K562 (cell line): ENCODE measurements at regions not wholly inside any gene's neighbourhood (a gene's known extent, or its start where the extent isn't known, plus 50 kb on each side); places are given as distances from the start of the nearest gene placed in this dataset.

Source experiments
- ATAC-seq: fragments of 200-7000 bp; cut with Tn5 transposase; 3 replicates; pipeline ENCODE4 v1.9.1; 2020; ENCODE audit warnings: moderate library complexity
- BruUV-seq: library from RNA; stranded (reverse); fragments of 400-500 nt; replicated peaks from 2 replicates; lab custom pipeline; 2021; lab: Mats Ljungman, UMichigan
- CTCF ChIA-PET: fragments of 300-600 bp; formaldehyde crosslinking; extraction: SDS; loops from one replicate; lab custom pipeline; 2021; ENCODE audit warnings: low intra/inter-chr PET ratio; lab: Yijun Ruan, JAX
- POLR2A ChIA-PET: fragments of 300-600, 350-650 bp; sonication (Branson Sonifier 250); formaldehyde crosslinking; extraction: SDS; loops from one replicate; lab custom pipeline; 2021; ENCODE audit warnings: antibody characterized with exemption, inconsistent platforms; lab: Yijun Ruan, JAX
- DNase-seq, 4 experiments: peaks; one replicate each; pipeline versions ENCODE4 v3.0.0 to v3.0.0-alpha.2; 2011 to 2018; ENCODE audit warnings: low spot score in 3 of 4, mixed read lengths in 3 of 4; ENCODE audit errors: extremely low read depth in 1 of 4
- FAIRE-seq: peaks from 2 replicates; lab custom pipeline; 2011; peaks lifted over from hg19 to GRCh38; lab: Jason Lieb, UNC
- H2AFZ ChIP-seq: 2 replicates; pipeline ENCODE4 v1.6.0; 2011; ENCODE audit warnings: low read depth, low read length, control low read depth, inconsistent platforms
- H3K27ac ChIP-seq: fragments of 200-600 bp; 3 replicates; pipeline ENCODE4 v1.8.0; 2011; ENCODE audit warnings: low read depth, mild to moderate bottlenecking, control low read depth, inconsistent platforms, low read length, moderate library complexity, mixed read lengths; ENCODE audit errors: extremely low read depth
- H3K27me3 ChIP-seq, 2 experiments: fragments of 300-600 bp in 1 of 2; 2 replicates in 1 of 2; 3 replicates in 1 of 2; pipeline versions ENCODE4 v1.6.0 to v1.8.0; 2011; ENCODE audit warnings: inconsistent platforms in 2 of 2, low read length in 2 of 2, mild to moderate bottlenecking in 1 of 2, mixed read lengths in 1 of 2, moderate library complexity in 1 of 2; ENCODE audit not compliant: control insufficient read depth in 2 of 2, insufficient read depth in 2 of 2
- H3K36me3 ChIP-seq: fragments of 300-600 bp; 3 replicates; pipeline ENCODE4 v1.8.0; 2011; ENCODE audit warnings: mild to moderate bottlenecking, low read length, inconsistent platforms; ENCODE audit not compliant: control insufficient read depth, insufficient read depth
- H3K4me1 ChIP-seq, 2 experiments: fragments of 200-600 bp in 1 of 2; replicated peaks in 1 of 2; 2 replicates in 1 of 2; 3 replicates in 1 of 2; pipeline versions ENCODE4 v1.5.1 to v1.8.0; 2011; ENCODE audit warnings: inconsistent platforms in 2 of 2, low read length in 2 of 2, mild to moderate bottlenecking in 1 of 2, mixed read lengths in 1 of 2, moderate library complexity in 1 of 2; ENCODE audit not compliant: control insufficient read depth in 2 of 2, insufficient read depth in 2 of 2
- H3K4me2 ChIP-seq: 2 replicates; pipeline ENCODE4 v1.6.1; 2011; ENCODE audit warnings: low read length, control low read depth, inconsistent platforms, mixed read lengths; ENCODE audit not compliant: insufficient read depth
- H3K4me3 ChIP-seq: fragments of 200-600 bp; sonication (generic), shearing (Covaris generic); 2 replicates; pipeline ENCODE4 v1.5.1; 2016; ENCODE audit warnings: control low read depth, inconsistent platforms
- H3K79me2 ChIP-seq: fragments of 200-600 bp; 3 replicates; pipeline ENCODE4 v1.8.0; 2011; ENCODE audit warnings: low read length, inconsistent platforms; ENCODE audit not compliant: control insufficient read depth, insufficient read depth
- H3K9ac ChIP-seq, 2 experiments: 2 replicates each; pipeline versions ENCODE4 v1.6.0 to v1.6.1; 2011; ENCODE audit warnings: low read depth in 2 of 2, low read length in 2 of 2, control low read depth in 1 of 2, inconsistent platforms in 1 of 2, mild to moderate bottlenecking in 1 of 2, mixed read lengths in 1 of 2; ENCODE audit not compliant: insufficient read depth in 1 of 2
- H3K9me1 ChIP-seq: one replicate; pipeline ENCODE4 v1.6.0; 2011; ENCODE audit warnings: inconsistent platforms, mild to moderate bottlenecking, low read length, moderate library complexity; ENCODE audit not compliant: control insufficient read depth, insufficient read depth
- H3K9me3 ChIP-seq: replicated peaks from 2 replicates; pipeline ENCODE4 v1.5.1; 2011; ENCODE audit warnings: low read depth, low read length, inconsistent platforms; ENCODE audit not compliant: control insufficient read depth, insufficient read depth
- H4K20me1 ChIP-seq: replicated peaks from 2 replicates; pipeline ENCODE4 v1.6.1; 2011; ENCODE audit warnings: low read length, inconsistent platforms, mixed read lengths; ENCODE audit not compliant: control insufficient read depth, insufficient read depth
- E2F3 ChIP-seq: fragments of 250-450 bp; sonication (Bioruptor Pico); IDR thresholded peaks from 2 replicates; pipeline ENCODE4 v1.4.0; 2020; ENCODE audit warnings: mild to moderate bottlenecking
- NELFE ChIP-seq: IDR thresholded peaks from 2 replicates; pipeline ENCODE4 v1.6.1; 2011; ENCODE audit warnings: mild to moderate bottlenecking; ENCODE audit not compliant: insufficient read depth, insufficient read length
- NFYB ChIP-seq: IDR thresholded peaks from 2 replicates; pipeline ENCODE4 v1.6.1; 2011; ENCODE audit warnings: mild to moderate bottlenecking, moderate library complexity; ENCODE audit not compliant: insufficient read length; ENCODE audit errors: extremely low read depth
- OTX1 ChIP-seq: fragments of 450-650 bp; formaldehyde crosslinking; IDR thresholded peaks from 2 replicates; pipeline ENCODE4 v1.4.0; 2022; ENCODE audit warnings: mild to moderate bottlenecking
- SAFB ChIP-seq: fragments of 200-400 bp; formaldehyde crosslinking; IDR thresholded peaks from 2 replicates; pipeline ENCODE4 v1.6.1; 2017; ENCODE audit warnings: low read depth, low read length, borderline replicate concordance
- ZC3H11A ChIP-seq: IDR thresholded peaks from 2 replicates; pipeline ENCODE4 v1.6.1; 2012; ENCODE audit warnings: low read depth, low read length, improper control_type of control experiment
- ZNF77 ChIP-seq: fragments of 250-450 bp; sonication (Bioruptor Pico); IDR thresholded peaks from 2 replicates; pipeline ENCODE4 v1.5.0; 2020
- WGBS: fragments of 100-300 bp; shearing (Covaris generic); methylation state at CpG from one replicate; pipeline ENCODE4 v1.1.6; 2016; ENCODE audit warnings: low coverage, mixed read lengths; ENCODE audit not compliant: insufficient coverage; ENCODE audit errors: missing lambda C conversion rate; 5-methylcytosine and 5-hydroxymethylcytosine counted together
- in situ Hi-C: fragments of 300-500 bp; cut with MboI; formaldehyde crosslinking; loops from 4 replicates; pipeline ENCODE4 v1.15.0; 2018; ENCODE audit warnings: inconsistent platforms, mixed read lengths
- intact Hi-C: fragments of 100-400 bp; cut with micrococcal nuclease; formaldehyde crosslinking; loops from 2 replicates; pipeline ENCODE4 v1.14.2; 2022
- TF ChIP-seq, protein P1 (sequence below): conservative IDR thresholded peaks from 2 replicates; pipeline ENCODE4 v1.6.1; 2011; ENCODE audit warnings: low read depth, mild to moderate bottlenecking, low read length; ENCODE audit not compliant: control insufficient read depth

DNA sequence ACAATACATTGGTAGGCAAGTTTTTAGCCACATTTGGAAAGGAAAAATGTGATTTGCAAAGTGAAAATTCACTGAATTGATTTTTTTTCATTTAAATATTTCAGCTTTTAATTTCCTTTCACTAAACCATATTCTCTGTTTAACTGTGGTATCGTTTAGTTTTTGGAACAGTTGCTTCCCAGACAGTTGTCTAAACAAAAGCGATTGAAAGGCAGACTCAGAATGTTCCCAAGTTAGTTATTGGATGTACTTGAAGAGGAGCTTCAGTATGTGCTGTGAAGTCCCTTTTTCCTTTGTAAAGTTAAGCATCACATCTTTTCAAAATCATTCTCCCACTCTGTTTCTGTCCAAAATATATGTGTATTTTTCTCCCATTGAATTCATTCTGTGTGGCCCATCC, 623.4 kb upstream of the LUZP2 start:
- H3K9me1 ChIP-seq, result no peaks in the 10 kb centered on the region
- H2AFZ ChIP-seq, result no peak overlapping the region
- TF ChIP-seq OTX1 (CRISPR knock-in tag) (no peak), SAFB (no peak), E2F3 (CRISPR knock-in tag) (no peak), NFYB (no peak), NELFE (no peak), ZNF77 (CRISPR knock-in tag) (no peak), ZC3H11A (no peak)
- TF ChIP-seq, protein P1, sequence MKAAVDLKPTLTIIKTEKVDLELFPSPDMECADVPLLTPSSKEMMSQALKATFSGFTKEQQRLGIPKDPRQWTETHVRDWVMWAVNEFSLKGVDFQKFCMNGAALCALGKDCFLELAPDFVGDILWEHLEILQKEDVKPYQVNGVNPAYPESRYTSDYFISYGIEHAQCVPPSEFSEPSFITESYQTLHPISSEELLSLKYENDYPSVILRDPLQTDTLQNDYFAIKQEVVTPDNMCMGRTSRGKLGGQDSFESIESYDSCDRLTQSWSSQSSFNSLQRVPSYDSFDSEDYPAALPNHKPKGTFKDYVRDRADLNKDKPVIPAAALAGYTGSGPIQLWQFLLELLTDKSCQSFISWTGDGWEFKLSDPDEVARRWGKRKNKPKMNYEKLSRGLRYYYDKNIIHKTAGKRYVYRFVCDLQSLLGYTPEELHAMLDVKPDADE, result no peak
- ChIA-PET POLR2A (interaction anchor here (0.6 kb wide), 1 partner anchor 789 kb away, joined by 3 read pairs; no protein-coding TSS in a partner anchor), CTCF (no interaction called here)
- H3K27me3 ChIP-seq, result no peaks in the 10 kb centered on the region
- intact Hi-C loops, result no loop called here
- no peaks in the 10 kb centered on the region for H3K4me1 ChIP-seq
- BruUV-seq, result no TSS peak
- H3K36me3 ChIP-seq, result no peaks in the 10 kb centered on the region
- H3K4me2 ChIP-seq, result no peak overlapping the region
- no peaks in the 10 kb centered on the region for H3K79me2 ChIP-seq
- DNase-seq, result no peak
- no peaks in the 10 kb centered on the region for H4K20me1 ChIP-seq
- ATAC-seq, result no peak
- FAIRE-seq, result no peak
- no peaks in the 10 kb centered on the region for H3K9me3 ChIP-seq
- no peak overlapping the region for H3K27ac ChIP-seq
- in situ Hi-C loops, result no loop called here
- 0% methylated on average over 2 of the region's 2 CpGs for WGBS
- H3K4me3 ChIP-seq, result no peak overlapping the region
- no peak overlapping the region for H3K9ac ChIP-seq
